NB4 (cell line): ENCODE measurements at regions not wholly inside any gene's neighbourhood (a gene's known extent, or its start where the extent isn't known, plus 50 kb on each side); places are given as distances from the start of the nearest gene placed in this dataset.

Experiments used
- DNase-seq: peaks from one replicate; pipeline ENCODE4 v3.0.0; 2010; ENCODE audit warnings: low read depth
- H3K4me3 ChIP-seq: one replicate; pipeline ENCODE4 v1.5.1; 2011; ENCODE audit warnings: mild to moderate bottlenecking, low read depth, low read length, moderate library complexity
- MYC ChIP-seq: IDR thresholded peaks from 2 replicates; pipeline ENCODE4 v1.6.1; 2011; ENCODE audit warnings: low read depth, low read length
- POLR2A ChIP-seq: IDR thresholded peaks from 2 replicates; pipeline ENCODE4 v1.6.1; 2011; ENCODE audit warnings: mild to moderate bottlenecking; ENCODE audit not compliant: insufficient read length; ENCODE audit errors: extremely low read depth
- TF ChIP-seq, protein P1 (sequence below): IDR thresholded peaks from one replicate; pipeline ENCODE4 v1.5.1; 2012; ENCODE audit warnings: low read depth, low read length
- TF ChIP-seq, protein P2 (sequence below): IDR thresholded peaks from 2 replicates; pipeline ENCODE4 v1.6.1; 2011; ENCODE audit warnings: low read depth, low read length

DNA sequence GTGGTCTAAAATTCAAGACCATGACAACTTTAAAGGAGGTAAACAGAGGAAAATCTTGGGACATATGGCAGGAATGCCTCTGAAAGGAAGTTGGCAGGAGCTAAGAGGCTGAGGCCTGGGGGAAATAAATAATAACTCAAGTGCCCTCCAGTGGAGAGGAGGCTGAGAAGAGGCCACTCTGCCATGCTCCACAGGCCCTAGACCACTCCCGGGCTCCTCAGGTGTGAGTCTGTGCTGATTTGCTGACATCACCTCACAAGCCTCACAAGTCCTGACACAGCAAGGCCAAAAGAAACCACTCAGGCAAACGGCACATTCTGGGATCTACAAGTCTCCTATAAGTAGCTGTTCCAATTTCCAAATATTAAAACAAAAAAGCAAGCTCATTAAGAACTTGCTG, 91.0 kb upstream of the RIPOR2 start:
- DNase-seq: no peak
- TF ChIP-seq, protein P1, sequence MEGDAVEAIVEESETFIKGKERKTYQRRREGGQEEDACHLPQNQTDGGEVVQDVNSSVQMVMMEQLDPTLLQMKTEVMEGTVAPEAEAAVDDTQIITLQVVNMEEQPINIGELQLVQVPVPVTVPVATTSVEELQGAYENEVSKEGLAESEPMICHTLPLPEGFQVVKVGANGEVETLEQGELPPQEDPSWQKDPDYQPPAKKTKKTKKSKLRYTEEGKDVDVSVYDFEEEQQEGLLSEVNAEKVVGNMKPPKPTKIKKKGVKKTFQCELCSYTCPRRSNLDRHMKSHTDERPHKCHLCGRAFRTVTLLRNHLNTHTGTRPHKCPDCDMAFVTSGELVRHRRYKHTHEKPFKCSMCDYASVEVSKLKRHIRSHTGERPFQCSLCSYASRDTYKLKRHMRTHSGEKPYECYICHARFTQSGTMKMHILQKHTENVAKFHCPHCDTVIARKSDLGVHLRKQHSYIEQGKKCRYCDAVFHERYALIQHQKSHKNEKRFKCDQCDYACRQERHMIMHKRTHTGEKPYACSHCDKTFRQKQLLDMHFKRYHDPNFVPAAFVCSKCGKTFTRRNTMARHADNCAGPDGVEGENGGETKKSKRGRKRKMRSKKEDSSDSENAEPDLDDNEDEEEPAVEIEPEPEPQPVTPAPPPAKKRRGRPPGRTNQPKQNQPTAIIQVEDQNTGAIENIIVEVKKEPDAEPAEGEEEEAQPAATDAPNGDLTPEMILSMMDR: no peak
- TF ChIP-seq, protein P2, sequence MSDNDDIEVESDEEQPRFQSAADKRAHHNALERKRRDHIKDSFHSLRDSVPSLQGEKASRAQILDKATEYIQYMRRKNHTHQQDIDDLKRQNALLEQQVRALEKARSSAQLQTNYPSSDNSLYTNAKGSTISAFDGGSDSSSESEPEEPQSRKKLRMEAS: no peak
- TF ChIP-seq MYC (no peak), POLR2A (no peak)
- no peak overlapping the region for H3K4me3 ChIP-seq

DNA sequence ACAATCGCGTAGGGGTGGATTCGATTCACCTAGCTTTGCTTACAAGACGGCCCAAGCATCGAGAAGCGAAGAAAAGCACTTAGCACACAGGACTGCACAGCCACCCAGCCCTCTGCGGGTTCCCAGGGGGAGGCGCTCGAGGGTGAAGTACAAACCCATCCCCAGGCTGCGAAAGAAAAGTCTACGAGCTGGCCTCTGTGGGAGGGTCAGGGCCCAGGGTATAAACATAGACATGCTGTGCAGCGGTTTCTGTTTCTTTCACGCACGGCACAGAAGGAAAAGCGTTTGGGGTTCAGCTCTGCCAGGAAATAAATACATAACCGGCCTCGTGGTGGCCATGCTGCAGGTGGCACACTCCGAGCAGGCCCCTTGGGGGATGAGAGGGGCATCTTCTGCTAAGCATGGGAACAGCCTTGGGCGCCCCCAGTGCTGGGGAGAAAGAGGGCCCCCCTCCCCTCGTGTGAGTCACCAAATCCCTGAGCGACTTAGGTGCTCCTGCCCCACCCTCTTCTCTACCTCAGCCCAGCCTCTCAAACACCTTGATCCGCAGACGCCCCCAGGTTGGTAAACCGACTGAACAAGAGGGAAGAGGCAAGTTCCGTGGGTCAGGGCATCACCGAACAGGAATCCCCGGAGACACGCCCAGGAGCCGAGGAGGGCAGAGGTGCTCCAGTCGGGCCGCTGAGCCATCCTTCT, 91.6 kb upstream of the RIPOR2 start:
- TF ChIP-seq, protein P1: no peak
- TF ChIP-seq MYC (no peak), POLR2A (no peak)
- TF ChIP-seq, protein P2: no peak
- no peak for DNase-seq
- no peak overlapping the region for H3K4me3 ChIP-seq

DNA sequence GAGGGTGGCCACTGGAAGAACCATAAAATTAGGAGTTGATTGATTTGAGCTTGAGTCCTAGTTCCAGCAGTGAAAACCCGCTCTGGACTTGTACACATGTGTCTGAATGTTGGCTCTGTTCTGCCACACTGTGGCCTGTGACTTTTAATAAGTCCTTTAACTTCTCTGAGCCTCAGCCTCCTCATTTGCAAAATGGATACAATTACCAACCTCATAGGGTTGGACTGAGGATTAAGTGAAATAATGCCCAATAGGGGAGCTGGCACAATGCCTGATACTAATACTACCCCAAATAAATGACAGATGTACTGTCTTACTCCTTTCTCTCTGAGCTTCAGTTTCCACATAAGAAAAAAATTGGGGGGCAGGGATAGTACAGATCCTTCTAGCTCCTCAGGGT, 92.6 kb upstream of the RIPOR2 start:
- DNase-seq: no peak
- TF ChIP-seq, protein P2: no peak
- H3K4me3 ChIP-seq: no peak overlapping the region

DNA sequence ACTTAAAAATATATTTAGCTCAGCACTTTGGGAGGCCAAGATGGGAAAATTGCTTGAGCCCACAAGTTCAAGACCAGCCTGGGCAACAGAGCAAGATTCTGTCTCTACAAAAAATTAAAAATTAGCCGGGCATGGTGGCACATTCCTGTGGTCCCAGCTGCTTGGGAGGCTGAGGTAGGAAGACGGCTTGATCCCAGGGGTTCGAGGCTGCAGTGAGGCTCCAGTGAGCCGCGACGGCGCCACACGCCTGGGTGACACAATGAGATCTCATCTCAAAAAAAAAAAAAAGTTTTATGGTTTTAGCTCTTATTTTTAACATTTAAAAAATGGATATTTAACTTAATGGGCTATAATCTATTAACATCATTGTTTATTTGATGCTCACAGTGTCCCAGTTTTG, 97.2 kb upstream of the RIPOR2 start:
- DNase-seq: no peak
- H3K4me3 ChIP-seq: no peak overlapping the region
- TF ChIP-seq MYC: no peak
- TF ChIP-seq, protein P1: no peak
- TF ChIP-seq POLR2A: no peak
- TF ChIP-seq, protein P2: no peak

DNA sequence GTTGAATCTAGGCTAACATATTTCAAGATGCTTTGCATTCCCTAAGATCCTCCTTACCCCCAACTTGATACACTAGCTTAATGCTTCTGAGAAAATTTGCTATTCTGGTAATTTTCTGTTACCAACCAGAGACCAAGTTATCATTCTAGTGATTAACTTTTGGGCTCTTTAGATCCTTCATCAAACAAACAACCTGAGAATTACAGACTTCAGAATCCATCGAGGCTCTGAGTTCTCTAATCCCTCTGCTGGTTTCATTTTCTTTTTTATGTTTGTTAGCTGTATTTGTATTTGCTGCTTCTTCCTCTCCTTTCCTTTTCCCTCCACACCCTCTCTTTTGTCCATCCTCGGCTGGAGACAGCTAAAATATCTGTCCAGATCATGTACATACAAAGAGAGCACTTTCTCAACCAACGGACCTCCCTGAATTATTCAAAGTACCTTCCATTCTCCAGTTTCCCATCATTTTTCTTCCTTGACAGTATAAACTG, 98.7 kb upstream of the RIPOR2 start:
- no peak overlapping the region for H3K4me3 ChIP-seq
- no peak for DNase-seq
- TF ChIP-seq, protein P1: no peak
- TF ChIP-seq MYC: no peak
- TF ChIP-seq, protein P2: no peak
- no peak for TF ChIP-seq POLR2A

DNA sequence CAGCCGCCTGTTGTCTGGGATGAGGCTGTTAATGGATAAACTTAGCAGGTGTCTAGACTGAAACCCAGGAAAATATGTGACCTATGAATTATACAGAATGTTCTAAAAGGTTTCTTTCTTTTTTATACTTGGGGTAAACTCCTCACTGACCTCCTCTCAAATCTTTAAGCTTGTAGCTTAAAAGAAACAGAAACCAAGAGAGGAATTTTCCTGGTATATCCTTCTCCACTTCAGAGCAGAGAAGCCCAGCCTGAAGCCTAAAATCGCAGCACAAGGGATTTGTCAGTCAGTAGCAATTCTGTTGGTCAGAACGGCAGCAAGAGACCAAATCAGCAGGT, 99.4 kb upstream of the RIPOR2 start:
- no peak overlapping the region for H3K4me3 ChIP-seq
- TF ChIP-seq, protein P1: no peak
- TF ChIP-seq, protein P2: no peak
- TF ChIP-seq MYC: no peak
- TF ChIP-seq POLR2A: no peak
- no peak for DNase-seq
